ACC112 (cell line): ENCODE measurements at regions not wholly inside any gene's neighbourhood (a gene's known extent, or its start where the extent isn't known, plus 50 kb on each side); places are given as distances from the start of the nearest gene placed in this dataset.

Source experiments
- H2AFZ ChIP-seq: fragments of 200-600 bp; sonication (generic); one replicate; pipeline ENCODE4 v1.6.0; 2017; ENCODE audit warnings: antibody characterized with exemption, low read length; ENCODE audit not compliant: unreplicated experiment
- H3K27ac ChIP-seq: fragments of 200-600 bp; sonication (generic); 2 replicates; pipeline ENCODE4 v1.5.1; 2014; ENCODE audit warnings: low read depth, mild to moderate bottlenecking, antibody characterized with exemption, low read length, moderate library complexity
- H3K27me3 ChIP-seq: fragments of 200-600 bp; sonication (generic); 2 replicates; pipeline ENCODE4 v1.6.1; 2014; ENCODE audit warnings: mild to moderate bottlenecking, antibody characterized with exemption, low read length, moderate library complexity, mixed read lengths; ENCODE audit not compliant: insufficient read depth
- H3K36me3 ChIP-seq: fragments of 200-600 bp; sonication (generic); 2 replicates; pipeline ENCODE4 v1.6.1; 2016; ENCODE audit warnings: mild to moderate bottlenecking, antibody characterized with exemption, low read length, moderate library complexity, mixed read lengths; ENCODE audit not compliant: insufficient read depth
- H3K4me1 ChIP-seq: fragments of 200-600 bp; sonication (generic); one replicate; pipeline ENCODE4 v1.6.1; 2016; ENCODE audit warnings: low read length, mixed read lengths; ENCODE audit not compliant: insufficient read depth, unreplicated experiment, control insufficient read depth
- H3K4me3 ChIP-seq: fragments of 200-600 bp; sonication (generic); 2 replicates; pipeline ENCODE4 v1.5.1; 2014; ENCODE audit warnings: mild to moderate bottlenecking, low read depth, low read length
- H3K79me2 ChIP-seq: fragments of 200-600 bp; sonication (generic); one replicate; pipeline ENCODE4 v1.6.0; 2016; ENCODE audit warnings: low read length; ENCODE audit not compliant: control insufficient read depth, unreplicated experiment, insufficient read depth

DNA sequence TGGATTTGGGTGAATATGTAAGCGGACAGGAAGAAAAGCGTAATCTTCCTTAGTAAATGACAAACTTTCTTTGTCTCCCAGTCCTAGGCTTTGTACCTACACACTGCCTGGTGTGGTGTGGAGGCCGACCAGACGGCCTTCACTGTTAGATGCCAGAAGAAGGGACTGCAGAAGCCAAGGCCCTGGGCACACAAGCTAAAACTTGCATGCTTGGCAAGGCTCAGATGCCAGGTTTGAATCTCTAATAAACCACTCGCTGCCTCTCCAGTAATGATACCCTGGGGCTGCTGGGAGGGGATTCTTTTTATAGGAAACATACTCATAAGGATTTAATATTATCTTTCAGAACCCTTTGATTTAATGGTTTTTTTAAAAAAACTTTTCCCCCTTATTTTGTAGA lies 263.8 kb downstream of the PTPRC start:
- Histone ChIP-seq H3K4me1 (peaks cover 23% of the 10 kb centered on the region), H3K27ac (no peak overlapping the region), H3K27me3 (no peaks in the 10 kb centered on the region), H3K4me3 (no peak overlapping the region), H3K79me2 (peaks cover 47% of the 10 kb centered on the region), H3K36me3 (peaks cover 24% of the 10 kb centered on the region), H2AFZ (no peak overlapping the region)

DNA sequence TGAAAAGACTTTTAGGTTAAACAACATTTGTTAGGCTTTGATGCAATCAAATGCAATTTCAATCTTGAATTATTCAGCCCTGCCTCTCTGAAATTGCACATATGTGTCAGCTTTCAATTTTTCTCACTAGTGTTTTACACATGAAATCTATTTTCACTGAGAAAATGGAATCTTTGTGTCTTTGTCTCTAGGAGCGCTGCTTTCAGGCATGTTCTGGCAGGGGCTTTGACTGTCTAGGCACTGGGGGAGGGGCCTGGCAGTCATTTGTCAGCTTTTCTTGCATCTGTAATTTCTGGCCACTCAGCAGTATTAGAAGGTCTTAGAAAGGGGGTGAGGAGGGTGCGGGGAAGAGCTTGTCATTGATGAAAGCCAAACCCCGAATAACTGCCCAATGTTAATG lies 264.4 kb downstream of the PTPRC start:
- no peak overlapping the region for H3K27ac ChIP-seq
- no peaks in the 10 kb centered on the region for H3K27me3 ChIP-seq
- H3K4me1 ChIP-seq, result peaks cover 23% of the 10 kb centered on the region
- peaks cover 20% of the 10 kb centered on the region for H3K36me3 ChIP-seq
- H2AFZ ChIP-seq, result no peak overlapping the region
- peaks cover 50% of the 10 kb centered on the region for H3K79me2 ChIP-seq
- H3K4me3 ChIP-seq, result no peak overlapping the region

- Histone ChIP-seq H3K4me1 (peaks cover 23% of the 10 kb centered on the region), H3K27ac (no peak overlapping the region), H3K4me3 (0 out of 2 replicates have a peak overlapping the region, but pooled peaks have one; percentile 18), H3K36me3 (peaks cover 20% of the 10 kb centered on the region), H3K27me3 (no peaks in the 10 kb centered on the region), H2AFZ (no peak overlapping the region), H3K79me2 (peaks cover 53% of the 10 kb centered on the region)
Observed at GRCh38 chr1:198903621-198904020, 264.8 kb downstream of the PTPRC start.

DNA sequence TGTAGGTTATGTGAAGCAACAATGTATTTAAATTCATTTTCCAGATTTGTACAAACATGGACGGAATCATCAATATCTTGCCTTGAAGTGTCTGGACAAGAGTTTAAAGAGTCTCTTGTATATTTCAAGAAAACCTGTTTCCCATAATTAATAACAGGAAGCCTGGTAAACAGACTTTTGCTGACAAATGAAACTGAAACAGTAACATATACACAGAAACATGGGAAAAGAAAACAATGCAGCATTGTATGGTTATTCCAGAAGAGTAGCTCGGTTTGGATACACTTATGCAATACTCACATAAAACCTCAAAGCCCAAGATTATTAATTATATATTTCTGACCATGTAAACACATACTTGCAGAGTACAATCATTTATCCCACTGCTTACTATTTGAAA lies 265.5 kb downstream of the PTPRC start:
- Histone ChIP-seq H3K36me3 (peaks cover 15% of the 10 kb centered on the region; the same call in 1 of the 2 replicates), H2AFZ (no peak overlapping the region), H3K4me1 (peaks cover 23% of the 10 kb centered on the region), H3K4me3 (peak overlapping the region; percentile 18), H3K27me3 (no peaks in the 10 kb centered on the region), H3K79me2 (peaks cover 57% of the 10 kb centered on the region), H3K27ac (no peak overlapping the region)

DNA sequence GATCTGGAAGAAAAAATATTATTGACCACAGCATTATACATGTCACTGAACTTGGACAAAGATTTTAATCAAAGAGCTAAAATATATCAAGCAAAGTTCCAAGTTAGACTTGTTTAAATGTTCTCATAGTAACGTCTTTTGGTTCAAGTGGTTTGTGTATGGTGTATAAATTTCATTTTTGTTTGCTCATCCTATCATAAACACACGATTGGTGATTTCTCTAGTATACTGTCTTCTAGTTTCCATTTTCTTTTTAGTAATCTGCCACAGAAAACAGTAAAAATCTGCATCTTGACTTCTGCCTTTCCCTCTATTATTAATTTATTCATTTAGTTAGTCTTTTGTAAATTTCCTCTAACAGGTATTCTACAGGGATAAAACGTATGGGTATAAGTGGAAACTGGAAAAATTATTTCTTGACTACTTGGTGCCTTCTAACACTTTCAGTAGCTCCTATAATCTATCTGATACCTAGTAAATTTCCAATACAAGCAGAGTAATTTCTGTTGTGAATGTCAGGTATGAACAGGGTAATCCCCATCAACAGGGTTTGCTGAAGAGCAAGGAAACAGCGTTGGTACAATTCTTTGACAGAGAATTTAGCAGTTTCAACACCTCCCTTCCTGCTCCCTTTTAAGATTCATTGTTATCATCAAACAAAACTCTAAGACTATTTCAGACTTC lies 268.0 kb downstream of the PTPRC start:
- Histone ChIP-seq H3K4me3 (no peak overlapping the region), H2AFZ (no peak overlapping the region), H3K79me2 (peaks cover 76% of the 10 kb centered on the region), H3K4me1 (peaks cover 34% of the 10 kb centered on the region), H3K36me3 (peaks cover 5% of the 10 kb centered on the region; the same call in 1 of the 2 replicates), H3K27ac (no peak overlapping the region), H3K27me3 (no peaks in the 10 kb centered on the region)

DNA sequence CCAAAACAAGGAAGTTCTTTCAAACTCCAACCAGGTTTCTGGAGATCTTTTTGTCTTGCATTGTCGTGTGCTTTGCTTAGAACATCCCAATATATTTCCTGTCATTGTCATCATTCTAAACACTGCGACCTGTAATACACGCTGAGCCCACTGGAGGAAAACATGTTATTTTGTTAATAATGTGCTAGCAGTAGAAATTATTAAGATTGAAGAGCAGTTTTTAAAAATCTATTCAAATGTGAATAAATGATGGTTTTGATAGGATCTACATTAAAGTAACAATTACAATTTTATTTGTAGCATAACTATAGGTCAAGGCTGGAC lies 268.5 kb downstream of the PTPRC start:
- peaks cover 36% of the 10 kb centered on the region for H3K4me1 ChIP-seq
- no peak overlapping the region for H2AFZ ChIP-seq
- peaks cover 79% of the 10 kb centered on the region for H3K79me2 ChIP-seq
- peaks cover 5% of the 10 kb centered on the region; the same call in 1 of the 2 replicates for H3K36me3 ChIP-seq
- H3K4me3 ChIP-seq, result no peak overlapping the region
- no peaks in the 10 kb centered on the region for H3K27me3 ChIP-seq
- no peak overlapping the region for H3K27ac ChIP-seq

DNA sequence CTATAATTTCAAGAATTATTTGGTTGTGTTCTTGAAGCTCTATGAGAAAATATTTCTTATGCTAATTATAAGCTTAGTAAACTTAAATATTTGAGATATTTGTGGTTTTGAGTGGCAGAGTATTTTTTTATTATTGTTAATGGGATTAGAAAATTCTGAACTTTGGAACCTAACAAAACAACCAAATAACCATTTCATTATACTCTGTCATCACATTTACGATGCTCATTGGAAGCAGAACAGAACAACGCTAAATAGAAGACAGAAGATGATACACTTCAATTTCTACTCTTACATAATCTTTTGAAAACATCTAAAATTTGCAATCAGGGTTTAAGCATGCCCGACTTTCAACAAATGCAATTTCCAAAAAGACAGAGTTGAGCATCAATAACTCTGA lies 270.2 kb downstream of the PTPRC start:
- Histone ChIP-seq H2AFZ (no peak overlapping the region), H3K4me3 (no peak overlapping the region), H3K27ac (no peak overlapping the region), H3K36me3 (peaks cover 5% of the 10 kb centered on the region; the same call in 1 of the 2 replicates), H3K27me3 (no peaks in the 10 kb centered on the region), H3K4me1 (peaks cover 42% of the 10 kb centered on the region), H3K79me2 (peaks cover 81% of the 10 kb centered on the region)

DNA sequence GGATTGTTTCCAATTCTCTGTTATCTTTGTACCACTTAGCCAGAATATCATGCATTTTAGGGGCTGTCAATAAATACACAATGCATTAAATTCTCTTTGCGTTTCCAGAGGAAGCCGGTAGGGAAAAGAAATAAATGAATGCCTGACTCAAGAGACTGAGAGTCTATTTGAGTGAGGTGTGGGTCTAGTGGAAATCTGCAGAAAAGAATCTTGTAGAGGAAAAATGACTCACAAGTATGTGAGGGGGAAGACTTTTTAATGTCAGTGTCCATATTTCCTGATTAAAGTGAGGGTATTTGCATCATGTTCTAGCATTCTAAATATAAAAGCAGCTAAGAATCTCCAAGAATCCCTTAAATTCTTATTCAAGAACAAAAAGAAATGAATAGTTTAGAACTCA lies 271.1 kb downstream of the PTPRC start:
- peaks cover 85% of the 10 kb centered on the region for H3K79me2 ChIP-seq

DNA sequence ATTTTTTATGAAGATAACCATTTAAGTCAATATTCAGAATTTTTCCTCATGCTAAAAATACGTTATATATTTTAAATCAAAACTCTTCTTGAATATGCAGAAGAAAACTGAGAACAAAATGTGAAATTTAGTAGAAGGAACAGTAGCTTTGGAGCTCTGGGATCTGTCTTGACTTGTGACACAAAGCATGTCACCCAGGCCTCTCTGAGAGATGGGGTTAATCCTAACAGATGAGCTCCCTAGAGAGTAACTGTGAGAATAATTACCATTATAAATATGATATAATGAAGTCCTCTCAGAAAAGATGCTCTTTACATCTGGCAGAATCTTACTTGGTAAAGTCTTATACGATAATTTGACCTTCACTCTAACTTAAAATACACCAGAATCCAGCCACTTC lies 272.0 kb downstream of the PTPRC start:
- H3K27me3 ChIP-seq, result no peaks in the 10 kb centered on the region
- no peak overlapping the region for H3K4me3 ChIP-seq
- H3K4me1 ChIP-seq, result peaks cover 39% of the 10 kb centered on the region
- peaks cover 85% of the 10 kb centered on the region for H3K79me2 ChIP-seq
- H3K27ac ChIP-seq, result no peak overlapping the region
- H3K36me3 ChIP-seq, result peaks cover 7% of the 10 kb centered on the region; the same call in 1 of the 2 replicates
- H2AFZ ChIP-seq, result no peak overlapping the region

More for the DNA sequence above, 271.1 kb downstream of the PTPRC start:
- H3K27ac ChIP-seq, result no peak overlapping the region; the same call in 1 of the 2 replicates
- no peak overlapping the region for H2AFZ ChIP-seq
- peaks cover 7% of the 10 kb centered on the region; the same call in 1 of the 2 replicates for H3K36me3 ChIP-seq
- no peak overlapping the region for H3K4me3 ChIP-seq
- H3K27me3 ChIP-seq, result no peaks in the 10 kb centered on the region
- H3K4me1 ChIP-seq, result peaks cover 37% of the 10 kb centered on the region

DNA sequence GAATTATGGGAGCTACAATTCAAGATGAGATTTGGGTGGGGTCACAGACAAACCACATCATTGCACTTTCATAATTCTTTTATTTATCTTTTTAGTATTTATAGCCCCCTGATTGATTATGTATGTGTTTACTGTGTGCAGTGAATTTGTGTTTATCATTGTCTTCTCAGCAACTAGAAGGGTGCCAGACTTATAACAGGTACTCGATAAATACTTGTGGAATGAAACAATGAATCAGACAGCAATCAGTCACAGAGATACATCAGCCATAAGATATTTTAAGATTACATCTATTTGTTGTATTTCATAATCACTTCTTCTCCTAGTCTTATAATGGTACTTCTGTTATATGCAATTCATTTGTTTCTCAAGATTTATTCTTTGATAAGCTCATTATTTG lies 273.2 kb downstream of the PTPRC start:
- Histone ChIP-seq H3K27ac (no peak overlapping the region), H2AFZ (no peak overlapping the region), H3K4me3 (no peak overlapping the region), H3K79me2 (peaks cover 88% of the 10 kb centered on the region), H3K4me1 (peaks cover 47% of the 10 kb centered on the region), H3K36me3 (0 out of 2 replicates have a peak, but pooled peaks cover 2% of the 10 kb centered on the region), H3K27me3 (no peaks in the 10 kb centered on the region)

GRCh38 chr1:198913667-198914066 lies 274.8 kb downstream of the PTPRC start:
- Histone ChIP-seq H3K4me3 (peak overlapping the region; percentile 52), H3K79me2 (peaks cover 92% of the 10 kb centered on the region), H3K36me3 (0 out of 2 replicates have a peak, but pooled peaks cover 2% of the 10 kb centered on the region), H3K27me3 (no peaks in the 10 kb centered on the region), H2AFZ (no peak overlapping the region), H3K4me1 (peaks cover 59% of the 10 kb centered on the region), H3K27ac (no peak overlapping the region)
